ENCODE measurements at regions not wholly inside any gene's neighbourhood (a gene's known extent, or its start where the extent isn't known, plus 50 kb on each side); places are given as distances from the start of the nearest gene placed in this dataset.
"Not testable (repeated sequence)": the region's sequence is repeated elsewhere in the genome, so short reads cannot be mapped to it uniquely, and the experiment has no call there.

DNA sequence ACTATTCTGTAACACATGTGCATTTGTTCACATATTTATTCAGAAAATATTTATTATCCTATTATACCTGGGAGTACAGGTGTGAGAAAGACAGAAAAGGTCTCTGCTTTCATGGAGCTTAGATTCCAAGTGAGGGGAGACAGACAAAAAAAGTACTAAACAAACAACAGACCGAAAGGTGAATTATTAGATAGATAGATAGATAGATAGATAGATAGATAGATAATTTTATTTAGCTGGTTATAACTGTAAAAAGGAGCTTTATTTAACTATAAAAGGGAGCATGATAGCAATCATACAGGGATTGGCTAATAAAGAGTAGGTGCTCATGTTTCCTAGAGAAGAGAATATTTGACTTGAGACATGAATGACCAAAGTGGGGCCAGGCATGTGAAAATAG lies 119.4 kb downstream of the TNFSF18 start:
- DNase-seq = no peak

DNA sequence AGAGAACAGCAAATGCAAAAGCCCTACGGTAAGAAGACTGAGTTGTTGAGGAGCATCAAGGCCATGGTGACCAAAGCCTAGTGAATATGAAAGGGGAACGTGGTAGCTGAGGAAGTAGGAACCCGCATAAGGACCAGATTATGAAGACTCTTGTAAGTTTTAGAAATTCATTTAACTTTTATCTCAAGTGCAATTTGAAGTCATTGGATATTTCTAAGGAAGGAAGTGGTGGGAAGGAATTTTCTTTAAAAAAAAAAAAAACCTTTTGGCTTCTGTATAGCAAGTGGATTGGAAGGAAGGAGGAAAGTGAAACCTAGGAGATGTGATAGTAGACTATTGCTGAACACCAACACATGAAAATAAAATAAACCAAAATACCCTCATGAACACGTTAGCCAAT lies 119.0 kb downstream of the TNFSF18 start:
- DNase-seq = no peak

DNA sequence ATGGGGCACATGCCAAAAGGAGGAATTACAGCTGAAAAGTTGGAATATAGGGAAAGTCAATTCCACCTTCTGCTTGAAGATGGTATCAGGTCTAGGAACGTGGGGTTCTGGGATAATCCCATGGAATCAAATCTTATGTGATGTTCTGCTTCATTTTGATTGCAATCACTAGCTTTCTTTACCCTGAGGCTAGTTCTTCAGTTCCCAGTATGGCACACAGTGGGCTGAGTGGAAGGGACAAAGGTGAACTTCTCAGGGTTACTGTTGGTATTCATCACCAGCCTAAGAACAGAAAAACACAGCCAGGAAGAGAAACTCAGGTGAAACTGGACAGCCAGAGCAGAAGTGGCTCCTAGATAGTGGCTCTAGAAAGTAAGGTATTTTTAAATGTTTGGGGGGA lies 117.8 kb downstream of the TNFSF18 start:
- DNase-seq = no peak

DNA sequence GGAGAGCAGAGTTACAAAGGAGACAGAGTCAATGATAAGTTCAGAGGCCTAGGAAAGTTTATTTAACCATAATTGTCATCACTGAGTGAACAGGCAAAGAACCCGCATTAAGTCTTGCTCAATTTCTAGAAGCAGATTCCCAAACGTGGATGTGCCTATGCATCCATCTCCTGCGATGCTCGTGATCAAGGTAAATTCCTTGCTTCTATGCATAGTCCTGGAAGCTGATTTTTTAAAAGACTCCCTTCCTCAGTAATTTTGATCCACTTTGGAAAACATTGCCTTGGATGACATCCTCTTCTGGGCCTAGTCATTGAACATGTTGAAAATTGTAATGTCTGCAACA lies 116.4 kb downstream of the TNFSF18 start:
- DNase-seq = no peak

DNA sequence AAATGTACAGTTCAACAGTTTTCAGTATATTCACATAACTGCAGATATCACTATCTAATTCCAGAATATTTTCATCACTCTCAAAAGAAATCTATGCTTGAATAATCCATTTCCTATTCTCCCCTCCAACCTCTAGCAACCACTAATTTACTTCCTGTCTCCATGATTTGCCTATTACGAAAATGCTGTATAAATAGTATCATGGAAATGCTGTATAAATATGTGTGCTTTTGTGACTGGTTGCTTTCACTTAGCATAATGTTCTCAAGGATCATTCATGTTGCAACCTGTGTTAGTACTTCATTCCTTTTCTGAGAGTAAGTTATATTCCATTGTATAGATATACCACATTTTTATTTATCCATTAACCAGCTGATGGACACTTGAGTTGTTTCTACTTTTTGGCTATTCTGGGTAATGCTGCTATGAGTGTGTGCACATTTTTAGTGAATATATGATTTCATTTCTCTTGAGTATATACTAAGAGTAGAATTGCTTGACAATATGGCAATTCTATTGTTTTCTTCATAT lies 115.6 kb downstream of the TNFSF18 start:
- DNase-seq = no peak

DNA sequence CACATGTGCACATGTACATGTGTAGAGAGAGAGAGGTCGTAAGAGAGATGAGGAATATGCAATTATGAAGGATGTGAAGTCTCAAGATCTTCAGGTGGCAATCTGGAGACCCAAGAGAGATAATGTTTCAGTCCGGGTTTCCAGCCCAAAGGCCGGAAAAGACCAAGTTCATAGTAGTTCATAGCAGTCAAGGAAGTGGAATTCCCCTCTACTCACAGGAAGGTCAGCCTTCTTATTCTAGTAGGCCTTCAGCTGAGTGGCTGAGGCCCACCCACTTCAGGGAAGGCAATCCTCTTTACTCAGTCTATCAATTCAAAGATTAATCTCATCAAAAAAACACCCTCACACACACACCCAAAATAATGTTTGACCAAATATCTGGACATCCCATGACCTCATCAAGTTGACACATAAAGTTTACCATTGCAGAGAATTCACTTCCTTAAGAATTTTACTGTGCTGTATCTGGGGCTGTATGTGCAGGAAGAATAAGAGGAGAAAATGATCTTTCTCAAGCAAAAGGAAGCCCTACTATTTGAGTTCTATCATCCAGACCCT lies 114.6 kb downstream of the TNFSF18 start:
- DNase-seq = no peak

DNA sequence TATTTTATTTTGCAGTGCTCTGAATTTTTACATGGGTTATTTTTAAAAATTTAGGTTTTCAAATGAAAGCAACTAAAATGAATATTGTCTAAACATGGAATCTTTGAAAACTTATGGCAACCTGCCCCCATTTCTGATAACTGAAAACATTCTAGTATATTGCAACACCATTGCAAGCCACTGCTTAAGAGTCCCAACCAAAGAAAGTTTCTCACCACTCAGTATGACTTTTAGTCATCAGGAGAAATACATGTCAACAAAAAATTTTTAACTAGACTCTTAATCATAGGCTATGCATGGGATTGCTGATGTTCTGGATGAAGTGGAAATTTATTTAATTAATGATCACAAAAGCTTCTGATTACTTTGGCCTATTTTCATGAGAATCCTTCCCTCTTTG lies 112.1 kb downstream of the TNFSF18 start:
- DNase-seq = no peak

DNA sequence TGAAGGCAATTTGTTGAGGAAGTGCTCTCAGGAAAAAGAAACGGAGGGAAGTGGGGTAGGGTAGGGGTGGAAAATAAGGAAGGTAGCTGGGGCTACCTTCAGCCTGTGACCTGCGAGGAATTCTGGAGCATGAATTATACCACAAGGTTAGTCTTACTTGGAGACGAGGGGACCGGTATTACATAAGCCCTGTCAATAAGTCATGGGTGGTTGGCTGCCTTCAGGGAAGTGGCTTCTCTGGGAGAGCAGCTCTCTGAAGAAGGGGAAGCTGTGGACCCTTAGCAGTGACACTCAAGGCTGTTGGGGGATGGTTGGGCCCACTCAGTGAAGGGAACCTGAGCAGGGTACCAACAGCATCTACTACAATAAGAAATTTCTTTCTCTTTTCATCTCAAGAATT lies 111.3 kb downstream of the TNFSF18 start:
- no peak for DNase-seq

DNA sequence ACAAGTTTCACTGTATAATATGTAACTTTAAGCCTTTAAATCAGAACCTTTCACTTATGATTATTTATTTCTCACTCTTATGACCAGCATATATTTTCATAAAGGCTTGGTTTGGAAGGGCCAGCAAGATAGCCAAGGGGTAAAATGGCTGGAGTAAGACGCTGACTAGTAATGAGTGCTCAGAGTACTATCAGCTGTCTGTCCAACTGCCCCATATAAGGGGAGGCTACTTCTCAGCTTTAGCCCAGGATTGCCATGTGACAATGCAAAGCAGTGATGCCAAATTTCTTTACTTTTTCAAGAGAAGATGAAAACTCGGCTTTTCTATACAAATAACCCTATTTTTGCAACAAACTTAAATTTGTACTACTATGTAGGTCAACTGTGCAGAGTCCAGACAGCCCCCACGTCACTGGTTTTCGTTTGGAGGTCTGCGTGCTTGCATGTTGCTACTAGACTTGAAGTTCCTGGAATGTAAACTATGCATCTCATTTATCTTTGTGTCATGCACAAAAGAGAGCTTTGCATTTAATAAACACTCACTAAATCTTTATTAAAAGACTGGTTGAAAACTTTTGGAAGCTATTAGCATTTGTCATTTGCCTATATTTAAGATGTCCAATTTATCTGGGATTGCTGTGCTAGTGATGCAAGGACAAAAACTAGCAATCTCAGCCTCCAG lies 110.4 kb downstream of the TNFSF18 start:
- DNase-seq = no peak

DNA sequence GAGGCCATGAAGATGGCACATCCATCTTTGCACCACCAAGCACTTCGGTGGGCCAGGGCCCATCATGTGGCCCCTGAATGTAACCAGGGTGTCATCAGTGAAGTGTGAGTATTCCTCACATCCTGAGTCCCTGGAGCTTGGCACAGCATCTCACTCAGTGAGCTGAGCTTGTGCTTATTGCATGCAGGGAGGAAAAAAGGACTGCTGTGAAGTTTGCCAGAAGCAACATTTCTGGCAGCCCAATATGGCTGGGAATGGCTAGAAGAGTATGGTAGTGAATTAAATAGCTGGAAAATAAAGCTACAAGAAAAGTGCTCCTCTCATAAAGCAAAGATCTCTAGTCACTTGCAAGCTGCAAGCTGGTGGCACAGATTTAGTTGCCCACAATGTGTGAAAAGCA lies 109.3 kb downstream of the TNFSF18 start:
- no peak for DNase-seq

DNA sequence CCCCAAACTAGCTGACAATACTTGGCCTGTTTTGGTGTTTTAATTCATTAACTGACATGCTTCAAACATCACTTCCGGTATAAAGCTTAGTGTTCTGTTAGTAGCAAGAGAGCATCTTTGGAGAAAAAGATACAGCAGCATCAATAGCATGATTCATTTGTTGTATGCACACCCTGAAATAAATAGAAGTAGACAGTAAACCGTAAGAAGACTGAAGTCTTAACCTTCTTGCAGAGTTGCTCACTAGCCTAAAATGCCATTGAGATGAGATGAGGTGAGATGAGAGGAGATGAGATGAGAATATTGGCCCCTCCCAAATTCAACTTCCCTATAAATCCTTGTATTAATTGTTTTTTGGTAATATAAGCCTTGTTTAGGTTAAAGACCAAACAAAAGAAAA lies 108.8 kb downstream of the TNFSF18 start:
- no peak for DNase-seq

DNA sequence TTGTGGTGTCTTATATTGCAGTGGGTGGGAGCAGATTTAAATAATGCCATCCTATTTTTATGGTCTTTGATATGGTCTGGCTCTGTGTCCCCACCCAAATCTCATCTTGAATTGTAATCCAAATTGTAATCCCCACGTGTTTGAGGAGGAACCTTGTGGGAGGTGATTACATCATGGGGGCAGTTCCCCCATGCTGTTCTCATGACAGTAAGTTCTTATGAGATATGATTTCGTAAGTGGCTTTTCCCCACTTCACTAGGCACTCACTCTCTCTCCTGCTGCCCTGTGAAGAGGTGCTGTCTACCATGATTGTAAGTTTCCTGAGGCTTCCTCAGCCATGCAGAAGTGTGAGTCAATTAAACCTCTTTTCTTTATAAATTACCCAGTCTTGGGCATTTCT lies 107.6 kb downstream of the TNFSF18 start:
- DNase-seq = not testable (repeated sequence)

DNA sequence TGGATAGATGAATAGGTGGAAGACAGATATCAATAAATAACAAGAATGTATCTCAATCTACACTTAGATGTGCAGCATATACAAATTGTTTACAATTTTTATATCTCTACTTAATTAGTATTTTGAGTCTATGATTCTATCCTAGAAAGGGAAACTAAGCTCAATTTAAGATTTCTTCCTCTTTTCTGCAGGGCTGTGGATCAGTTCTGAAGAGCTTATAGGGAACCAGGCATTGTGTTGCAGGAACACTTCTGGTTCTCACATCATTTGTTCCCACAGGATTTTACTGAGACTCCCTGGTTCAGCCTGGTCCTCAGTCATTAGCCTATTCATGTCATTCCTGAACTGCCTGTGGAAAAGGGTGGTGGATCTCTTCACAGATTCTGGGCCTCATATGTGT lies 105.8 kb downstream of the TNFSF18 start:
- no peak for DNase-seq

DNA sequence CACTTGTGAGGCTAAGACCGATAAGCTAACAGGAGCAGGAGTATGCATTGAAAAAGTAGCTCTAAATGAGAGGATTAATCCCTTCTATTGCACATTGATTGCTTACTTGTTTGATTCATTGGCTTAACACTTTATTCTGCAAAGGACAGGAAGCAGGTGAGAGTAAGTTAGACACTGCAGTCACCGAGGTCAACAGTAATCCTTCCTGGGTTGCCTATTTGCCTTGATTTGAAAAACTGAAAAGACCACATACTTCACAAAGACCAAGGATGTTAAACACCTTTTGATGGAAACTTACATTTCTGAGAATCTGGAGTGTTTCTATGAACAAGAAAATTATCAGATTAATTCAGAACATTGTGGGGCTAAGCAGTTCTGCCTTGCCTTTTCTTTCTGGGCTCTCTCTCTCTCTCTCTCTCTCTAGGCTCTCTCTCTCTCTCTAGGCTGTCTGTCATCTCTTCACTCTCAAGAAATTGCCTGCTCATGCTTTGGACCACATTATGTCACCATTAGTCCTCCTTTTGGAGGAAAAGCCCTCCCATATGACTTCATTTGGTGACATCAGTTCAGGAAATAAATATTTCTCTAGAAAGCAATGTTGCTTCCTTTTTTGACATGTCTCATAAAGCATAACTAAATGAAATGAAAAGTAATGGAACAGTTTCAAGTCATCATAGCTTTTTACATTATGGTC lies 103.8 kb downstream of the TNFSF18 start:
- DNase-seq = no peak

DNA sequence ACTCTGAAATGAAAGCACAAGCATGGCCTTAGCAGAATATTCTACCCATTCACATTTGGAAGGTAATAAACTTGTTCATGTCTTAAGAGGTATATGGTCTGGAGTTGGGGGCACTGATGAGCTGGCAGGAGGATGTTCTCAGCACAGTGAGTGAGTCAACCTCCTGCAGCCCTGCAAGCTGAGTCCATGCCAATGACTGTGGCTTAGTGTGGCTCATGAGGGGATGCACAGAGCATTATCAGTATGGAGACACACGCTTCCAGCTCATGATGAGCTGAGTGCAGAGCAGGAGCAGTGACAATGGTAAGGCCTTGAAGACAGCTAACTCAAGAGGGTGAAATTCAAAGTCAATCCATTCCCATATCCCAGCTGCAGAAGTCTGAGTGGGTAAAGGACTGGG lies 102.3 kb downstream of the TNFSF18 start:
- DNase-seq = peak; percentile 44

DNA sequence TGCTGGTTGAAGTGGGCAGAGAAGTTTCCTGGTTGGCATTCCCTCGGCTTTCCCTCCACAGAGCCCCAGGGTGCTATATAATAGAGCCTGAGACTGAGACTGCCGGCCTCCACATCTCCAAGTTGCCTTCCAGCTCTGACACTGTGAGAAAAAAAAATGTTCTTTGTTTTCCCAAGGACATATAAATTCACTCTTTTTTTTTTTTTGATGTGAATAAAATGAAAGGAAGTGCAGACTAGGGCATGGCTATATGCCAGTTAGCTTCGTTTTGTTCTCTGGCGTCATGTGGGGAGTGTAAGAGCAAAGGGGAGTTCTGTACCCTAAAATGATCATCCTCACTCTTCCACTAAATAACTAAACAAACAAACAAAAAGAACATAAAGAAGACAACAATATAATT lies 101.6 kb downstream of the TNFSF18 start:
- no peak for DNase-seq

DNA sequence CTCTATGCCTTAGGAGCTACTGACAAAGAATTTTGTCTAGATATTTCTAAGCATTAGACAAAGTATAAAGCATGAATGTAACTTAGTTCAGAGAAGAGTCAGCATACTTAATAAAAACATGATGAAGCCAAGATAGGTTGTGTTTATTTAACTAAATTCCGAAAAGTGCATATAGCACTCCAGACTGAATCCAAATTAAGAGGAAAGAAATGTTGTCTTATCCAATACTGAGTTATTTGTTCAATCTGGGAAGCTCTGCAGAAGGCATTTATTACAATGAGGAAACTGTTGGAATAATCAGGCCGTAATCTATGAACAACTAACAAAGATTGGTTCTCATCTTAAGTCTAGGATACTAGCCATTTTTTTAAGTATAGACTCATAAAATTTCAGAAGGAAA lies 100.2 kb downstream of the TNFSF18 start:
- DNase-seq = no peak

DNA sequence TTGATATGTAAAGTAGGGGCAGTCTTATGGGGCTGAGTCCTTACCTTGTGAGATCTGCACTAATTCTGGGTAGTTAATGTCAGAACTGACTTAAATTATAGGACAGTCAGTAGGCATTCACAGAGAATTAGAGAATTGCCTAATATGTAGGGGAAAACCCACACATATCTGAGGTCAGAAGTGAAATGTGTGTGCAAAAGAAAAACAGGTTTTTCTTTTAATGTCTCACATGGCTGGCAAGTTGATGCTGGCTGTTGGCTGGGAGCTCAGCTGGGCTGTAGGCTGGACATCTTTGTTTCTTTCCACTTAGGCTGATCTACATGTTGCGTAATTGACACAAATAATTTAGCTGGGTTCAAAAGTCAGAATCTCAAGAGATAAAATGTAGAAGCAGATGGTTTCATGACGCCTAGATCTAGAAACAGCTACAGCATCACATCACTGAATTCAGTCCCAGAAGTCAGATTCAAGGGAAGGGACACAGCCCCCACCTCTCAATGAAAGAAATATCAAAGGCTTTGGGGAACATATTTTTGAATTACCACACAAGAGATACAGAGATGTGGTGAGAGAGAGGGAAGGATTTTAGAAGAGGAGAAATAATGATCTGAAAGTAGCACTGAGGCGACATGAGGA lies 98.9 kb downstream of the TNFSF18 start:
- no peak for DNase-seq

DNA sequence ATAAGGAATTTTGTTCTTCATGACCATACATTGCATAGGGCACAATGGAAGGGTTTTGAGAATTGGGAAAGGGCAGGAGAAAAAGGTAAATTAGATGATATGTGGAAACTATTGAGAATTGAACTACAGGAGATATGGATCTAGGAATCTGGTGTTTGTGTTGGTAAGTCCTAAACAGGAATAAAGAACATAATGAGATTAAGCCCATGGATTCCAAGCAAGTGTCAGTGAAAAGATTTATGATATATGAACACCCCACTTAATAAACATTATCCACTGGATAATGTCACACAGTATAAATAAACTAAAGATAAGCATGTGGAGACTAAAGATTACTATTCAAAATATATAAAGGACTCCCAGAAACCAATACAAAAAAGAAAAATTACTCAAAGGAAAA lies 98.2 kb downstream of the TNFSF18 start:
- DNase-seq = no peak

DNA sequence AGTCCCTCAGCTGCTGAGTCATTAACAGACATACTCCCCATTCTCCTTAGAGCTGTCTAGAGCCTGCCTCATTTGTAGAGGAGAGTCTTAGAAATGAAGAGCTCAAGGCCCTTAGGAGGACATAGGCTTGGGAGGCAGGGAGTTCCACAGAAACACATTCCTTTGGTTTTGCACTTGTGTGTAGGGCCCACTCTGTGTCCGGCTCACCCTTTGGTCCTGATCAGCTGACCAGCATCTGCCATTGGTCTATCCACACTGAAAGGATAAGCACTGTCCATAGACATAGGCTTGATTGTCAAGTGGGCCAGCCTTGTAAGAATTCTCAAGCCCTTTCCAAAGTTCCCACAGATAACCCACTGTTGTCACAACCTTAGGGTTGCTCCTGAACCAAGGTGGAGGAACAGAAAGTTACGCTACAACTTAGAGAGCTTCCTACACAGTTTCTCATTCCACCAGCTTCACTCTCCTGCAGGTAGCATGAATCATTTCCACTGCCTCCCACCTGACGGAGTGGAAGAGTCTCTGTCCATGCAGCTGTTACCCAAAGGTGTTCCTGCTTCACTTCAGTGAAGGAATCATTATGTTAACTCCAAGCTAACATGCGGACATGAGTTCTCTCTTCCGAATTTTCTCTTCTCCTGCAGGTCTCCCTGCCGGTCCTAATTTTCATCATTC lies 96.1 kb downstream of the TNFSF18 start:
- DNase-seq = no peak

DNA sequence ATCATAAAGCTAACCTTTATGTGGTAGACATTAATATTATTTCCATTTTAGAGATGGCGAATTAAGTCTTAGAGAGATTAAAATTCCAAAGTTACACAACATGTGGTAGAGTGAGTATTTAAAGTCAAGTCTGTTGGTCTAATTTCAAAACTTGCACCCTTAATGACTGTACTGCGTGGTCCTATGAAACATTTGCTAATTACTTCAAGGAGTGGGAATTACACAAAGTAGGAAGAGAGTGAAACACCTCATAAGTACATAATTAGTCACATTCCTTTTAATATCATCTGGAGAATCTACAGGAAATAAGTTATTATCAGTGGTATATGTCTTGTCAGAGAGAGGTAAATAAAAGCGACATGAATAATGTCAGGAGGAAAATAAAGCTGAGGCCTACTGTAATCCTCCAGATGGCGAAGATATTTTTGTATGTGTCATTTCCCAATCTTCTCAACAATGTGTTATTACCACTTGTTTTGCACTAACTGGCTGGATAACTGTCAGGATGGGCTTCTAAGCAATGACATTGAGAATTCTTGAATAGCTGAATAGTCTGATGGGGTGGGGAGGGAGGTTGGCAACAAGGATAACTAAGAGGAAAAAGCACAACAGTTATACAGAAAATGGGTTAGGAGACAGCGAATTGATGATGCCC lies 95.5 kb downstream of the TNFSF18 start:
- no peak for DNase-seq

DNA sequence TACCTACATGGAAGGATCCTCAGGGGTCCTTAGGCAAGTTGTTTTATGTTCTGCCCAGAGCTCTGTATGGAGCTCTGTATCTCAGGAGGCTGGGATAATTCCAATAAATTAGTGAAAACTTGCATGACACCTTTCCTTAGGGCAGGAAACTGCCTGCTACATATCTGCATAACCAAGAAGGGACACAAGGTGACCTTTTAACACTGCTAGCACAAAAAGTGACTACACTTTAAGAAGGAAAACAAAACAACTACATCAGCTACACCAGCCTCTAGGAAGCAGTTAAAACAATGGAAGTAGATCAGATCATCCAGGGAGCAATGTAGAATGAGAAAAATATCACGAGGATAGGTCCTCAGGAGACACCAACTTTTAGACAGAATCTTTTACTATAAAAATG lies 93.9 kb downstream of the TNFSF18 start:
- no peak for DNase-seq

DNA sequence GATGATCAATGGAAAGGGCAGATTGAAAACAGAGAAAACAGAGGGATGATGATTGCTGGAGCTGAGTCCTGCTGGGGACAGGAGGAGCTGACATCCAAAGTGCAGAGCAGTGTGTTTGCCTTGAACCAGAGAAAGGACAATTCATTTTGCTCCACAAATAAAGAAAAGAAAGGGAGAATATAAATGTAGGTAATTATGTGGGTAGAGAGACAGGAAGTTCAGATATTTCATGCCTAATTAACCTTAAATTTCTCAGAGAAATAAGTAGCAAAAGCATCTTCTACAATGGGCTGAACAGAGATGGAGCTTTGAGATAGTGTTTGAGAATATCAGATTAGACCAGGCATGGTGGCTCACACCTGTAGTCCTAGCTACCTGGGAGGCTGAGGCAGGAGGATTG lies 93.2 kb downstream of the TNFSF18 start:
- no peak for DNase-seq

All from T1000 (cell line).